ENCODE measurements at regions not wholly inside any gene's neighbourhood (a gene's known extent, or its start where the extent isn't known, plus 50 kb on each side); places are given as distances from the start of the nearest gene placed in this dataset.

GRCh38 chr13:57443494-57443893 lies 188.1 kb upstream of the PCDH17 start:
- no peak for DNase-seq
- Histone ChIP-seq H3K4me3 (ENCODE audit: control extremely low read depth in 1 of 5, extremely low read depth in 1 of 5, insufficient read depth in 1 of 5, low read depth in 2 of 5, low read length in 4 of 5) (no peak overlapping the region), H3K36me3 (replicated peaks in 1 of 2; ENCODE audit: control extremely low read depth in 1 of 2, control insufficient read depth in 1 of 2, extremely low read depth in 1 of 2, insufficient read depth in 2 of 2, low read length in 1 of 2) (no peaks in the 10 kb centered on the region), H3K27ac (ENCODE audit: low read length in 2 of 2) (no peak overlapping the region), H3K79me2 (ENCODE audit: control insufficient read depth, insufficient read depth, low read length) (no peaks in the 10 kb centered on the region), H3K9ac (ENCODE audit: low read length) (no peak overlapping the region), H3K9me3 (ENCODE audit: control extremely low read depth in 1 of 3, control insufficient read depth in 2 of 3, insufficient read depth in 1 of 3, low read length in 2 of 3) (no peaks in the 10 kb centered on the region), H3K27me3 (replicated peaks in 1 of 4; ENCODE audit: control extremely low read depth in 1 of 4, control insufficient read depth in 3 of 4, insufficient read depth in 4 of 4, low read length in 3 of 4) (no peaks in the 10 kb centered on the region), H2AFZ (ENCODE audit: insufficient read depth, low read depth, low read length, poor library complexity, severe bottlenecking) (no peak overlapping the region), H4K20me1 (ENCODE audit: control insufficient read depth, insufficient read depth, low read length, poor library complexity, severe bottlenecking) (no peaks in the 10 kb centered on the region), H3K4me2 (replicated peaks; ENCODE audit: low read depth, low read length, poor library complexity, severe bottlenecking) (no peak overlapping the region), H3K4me1 (ENCODE audit: control insufficient read depth in 2 of 2, insufficient read depth in 2 of 2, low read length in 2 of 2) (no peaks in the 10 kb centered on the region)
- no CpG with 5 or more reads among the region's 2 CpGs for WGBS (ENCODE audit: insufficient coverage)
- Mint-ChIP-seq H3K4me3 (no peak overlapping the region), H3K4me1 (no peaks in the 10 kb centered on the region), H3K27me3 (no peaks in the 10 kb centered on the region), H3K27ac (no peak overlapping the region), H3K9me3 (ENCODE audit: insufficient read depth) (peaks cover 2% of the 10 kb centered on the region)
- ChIA-PET CTCF (no interaction called here), POLR2A (no interaction called here)
- intact Hi-C loops (cut with micrococcal nuclease): no loop called here
- ATAC-seq (ENCODE audit: low read depth): no peak
- TF ChIP-seq EZH2 (IDR thresholded peaks at IDR 0.05; ENCODE audit: borderline replicate concordance, insufficient read depth, low read depth, low read length, poor library complexity, severe bottlenecking): no peak
- no peak for TF ChIP-seq CTCF (IDR thresholded peaks at IDR 0.05)

- Histone ChIP-seq H3K36me3 (replicated peaks in 1 of 2; ENCODE audit: control extremely low read depth in 1 of 2, control insufficient read depth in 1 of 2, extremely low read depth in 1 of 2, insufficient read depth in 2 of 2, low read length in 1 of 2) (no peaks in the 10 kb centered on the region), H3K4me1 (ENCODE audit: control insufficient read depth in 2 of 2, insufficient read depth in 2 of 2, low read length in 2 of 2) (no peaks in the 10 kb centered on the region), H3K27ac (ENCODE audit: low read length in 2 of 2) (no peak overlapping the region), H3K27me3 (replicated peaks in 1 of 4; ENCODE audit: control extremely low read depth in 1 of 4, control insufficient read depth in 3 of 4, insufficient read depth in 4 of 4, low read length in 3 of 4) (no peaks in the 10 kb centered on the region), H3K4me3 (ENCODE audit: control extremely low read depth in 1 of 5, extremely low read depth in 1 of 5, insufficient read depth in 1 of 5, low read depth in 2 of 5, low read length in 4 of 5) (no peak overlapping the region), H3K9me3 (ENCODE audit: control extremely low read depth in 1 of 3, control insufficient read depth in 2 of 3, insufficient read depth in 1 of 3, low read length in 2 of 3) (peaks cover 0 to 3% (median 0%) of the 10 kb centered on the region in 3 donors), H3K4me2 (replicated peaks; ENCODE audit: low read depth, low read length, poor library complexity, severe bottlenecking) (no peak overlapping the region), H2AFZ (ENCODE audit: insufficient read depth, low read depth, low read length, poor library complexity, severe bottlenecking) (no peak overlapping the region), H4K20me1 (ENCODE audit: control insufficient read depth, insufficient read depth, low read length, poor library complexity, severe bottlenecking) (no peaks in the 10 kb centered on the region), H3K79me2 (ENCODE audit: control insufficient read depth, insufficient read depth, low read length) (no peaks in the 10 kb centered on the region), H3K9ac (ENCODE audit: low read length) (no peak overlapping the region)
- no peak overlapping the region for H3K4me3 Mint-ChIP-seq
- no peaks in the 10 kb centered on the region for H3K4me1 Mint-ChIP-seq
- CTCF ChIA-PET: no interaction called here
- no peak for ATAC-seq (ENCODE audit: low read depth)
- DNase-seq: no peak
- intact Hi-C loops (cut with micrococcal nuclease): no loop called here
- 83% methylated on average over 2 of the region's 2 CpGs for WGBS (ENCODE audit: insufficient coverage)
- TF ChIP-seq CTCF (IDR thresholded peaks at IDR 0.05): no peak
- no peak for TF ChIP-seq EZH2 (IDR thresholded peaks at IDR 0.05; ENCODE audit: borderline replicate concordance, insufficient read depth, low read depth, low read length, poor library complexity, severe bottlenecking)
- peaks cover 2% of the 10 kb centered on the region for H3K9me3 Mint-ChIP-seq (ENCODE audit: insufficient read depth)
- no peak overlapping the region for H3K27ac Mint-ChIP-seq
- POLR2A ChIA-PET: no interaction called here
- H3K27me3 Mint-ChIP-seq: no peaks in the 10 kb centered on the region
Observed at GRCh38 chr13:57450356-57450755, 181.2 kb upstream of the PCDH17 start.

Measured in B cell (primary cell).